HEK293T (cell line): ENCODE measurements at regions not wholly inside any gene's neighbourhood (a gene's known extent, or its start where the extent isn't known, plus 50 kb on each side); places are given as distances from the start of the nearest gene placed in this dataset.

Experiments used
- ARNT ChIP-seq: fragments of 450-650 bp; IDR thresholded peaks from 2 replicates; pipeline ENCODE4 v1.6.1; 2017; ENCODE audit warnings: mild to moderate bottlenecking
- BHLHE40 ChIP-seq: fragments of 450-650 bp; IDR thresholded peaks from 2 replicates; pipeline ENCODE4 v1.6.1; 2016; ENCODE audit warnings: mild to moderate bottlenecking, moderate library complexity, borderline replicate concordance
- CTBP1 ChIP-seq: fragments of 450-650 bp; IDR thresholded peaks from 2 replicates; pipeline ENCODE4 v1.6.1; 2016; ENCODE audit warnings: borderline replicate concordance
- FOXA1 ChIP-seq: fragments of 450-650 bp; IDR thresholded peaks from 2 replicates; pipeline ENCODE4 v1.6.1; 2016; ENCODE audit warnings: mild to moderate bottlenecking
- FOXK2 ChIP-seq: fragments of 450-650 bp; IDR thresholded peaks from 2 replicates; pipeline ENCODE4 v1.6.1; 2016; ENCODE audit warnings: mild to moderate bottlenecking
- FOXM1 ChIP-seq: fragments of 450-650 bp; IDR thresholded peaks from 2 replicates; pipeline ENCODE4 v1.6.1; 2017; ENCODE audit warnings: mild to moderate bottlenecking, borderline replicate concordance
- L3MBTL2 ChIP-seq: fragments of 450-650 bp; conservative IDR thresholded peaks from 2 replicates; pipeline ENCODE4 v1.6.1; 2016; ENCODE audit warnings: mild to moderate bottlenecking
- LEF1 ChIP-seq: fragments of 450-650 bp; IDR thresholded peaks from 2 replicates; pipeline ENCODE4 v1.6.1; 2017; ENCODE audit warnings: mild to moderate bottlenecking, borderline replicate concordance
- NFRKB ChIP-seq: fragments of 450-650 bp; IDR thresholded peaks from 2 replicates; pipeline ENCODE4 v1.6.1; 2016; ENCODE audit warnings: mild to moderate bottlenecking, moderate library complexity
- SP1 ChIP-seq: fragments of 450-650 bp; IDR thresholded peaks from 2 replicates; pipeline ENCODE4 v1.6.1; 2017
- SUZ12 ChIP-seq: fragments of 450-650 bp; IDR thresholded peaks from 2 replicates; pipeline ENCODE4 v1.6.1; 2016; ENCODE audit warnings: mild to moderate bottlenecking
- ZNF384 ChIP-seq: fragments of 450-650 bp; IDR thresholded peaks from 2 replicates; pipeline ENCODE4 v1.6.1; 2016
- TF ChIP-seq, protein P1 (sequence below): fragments of 450-650 bp; IDR thresholded peaks from 2 replicates; pipeline ENCODE4 v1.6.1; 2016

DNA sequence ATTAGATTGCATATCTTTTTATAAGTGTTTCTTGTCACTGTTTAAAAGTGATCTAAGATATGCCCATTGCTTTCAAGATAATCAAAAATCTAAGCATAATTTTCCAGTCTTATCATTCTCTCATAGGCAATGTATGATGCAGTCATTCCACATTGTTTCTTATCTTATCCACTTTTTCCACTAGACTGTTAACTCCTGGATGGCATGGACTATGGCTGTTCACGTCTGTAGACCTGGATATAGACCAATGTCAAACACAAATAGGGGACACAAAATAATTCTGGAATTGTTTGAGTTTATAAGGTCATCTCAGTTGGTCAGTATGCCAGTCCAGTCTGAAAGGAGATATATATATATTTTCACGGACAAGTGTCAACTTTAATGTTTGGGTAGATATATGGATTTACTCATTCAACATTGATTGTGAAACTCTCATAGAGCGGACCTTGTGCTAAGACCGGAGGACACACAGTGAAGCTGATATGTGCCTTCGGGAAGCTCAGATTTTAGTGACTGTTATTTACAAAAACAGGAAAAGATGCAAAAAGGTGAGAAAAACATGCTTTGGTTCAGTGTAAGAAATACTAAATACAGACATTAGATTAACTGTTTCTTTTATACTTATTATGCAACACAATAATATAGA lies 689.4 kb upstream of the SLC8A1 start:
- TF ChIP-seq SP1 (no peak), LEF1 (no peak), NFRKB (no peak), SUZ12 (no peak), FOXK2 (no peak), ZNF384 (no peak), CTBP1 (no peak), FOXM1 (no peak), BHLHE40 (no peak), ARNT (no peak), L3MBTL2 (no peak), FOXA1 (no peak)
- TF ChIP-seq, protein P1, sequence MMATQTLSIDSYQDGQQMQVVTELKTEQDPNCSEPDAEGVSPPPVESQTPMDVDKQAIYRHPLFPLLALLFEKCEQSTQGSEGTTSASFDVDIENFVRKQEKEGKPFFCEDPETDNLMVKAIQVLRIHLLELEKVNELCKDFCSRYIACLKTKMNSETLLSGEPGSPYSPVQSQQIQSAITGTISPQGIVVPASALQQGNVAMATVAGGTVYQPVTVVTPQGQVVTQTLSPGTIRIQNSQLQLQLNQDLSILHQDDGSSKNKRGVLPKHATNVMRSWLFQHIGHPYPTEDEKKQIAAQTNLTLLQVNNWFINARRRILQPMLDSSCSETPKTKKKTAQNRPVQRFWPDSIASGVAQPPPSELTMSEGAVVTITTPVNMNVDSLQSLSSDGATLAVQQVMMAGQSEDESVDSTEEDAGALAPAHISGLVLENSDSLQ, result no peak
